SH-SY5Y (cell line): ENCODE measurements at regions not wholly inside any gene's neighbourhood (a gene's known extent, or its start where the extent isn't known, plus 50 kb on each side); places are given as distances from the start of the nearest gene placed in this dataset.

Experiments used
- GATA2 ChIP-seq: IDR thresholded peaks from 2 replicates; pipeline ENCODE4 v1.6.1; 2011; ENCODE audit warnings: mild to moderate bottlenecking, low read depth, low read length
- GATA3 ChIP-seq: IDR thresholded peaks from 2 replicates; pipeline ENCODE4 v1.6.1; 2011; ENCODE audit warnings: low read depth, mild to moderate bottlenecking, low read length, moderate library complexity

DNA sequence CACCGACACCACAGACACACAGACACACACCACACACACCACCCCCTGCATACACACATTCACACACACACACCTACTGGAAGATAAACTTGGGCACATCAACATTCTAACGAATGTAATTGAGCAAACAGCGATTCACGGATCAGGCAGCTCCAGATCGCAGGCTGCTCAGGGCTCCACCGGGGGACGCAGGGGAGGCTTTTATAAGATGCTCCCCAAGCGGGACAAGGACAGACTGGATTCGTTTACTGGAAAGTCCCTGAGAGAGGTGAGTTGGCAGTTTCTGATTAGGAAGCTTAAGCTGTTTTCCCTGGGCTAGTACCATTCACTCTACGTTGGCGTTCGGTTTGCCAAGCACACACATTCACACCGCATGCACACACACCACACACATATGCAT, 281.3 kb downstream of the IRF8 start:
- TF ChIP-seq GATA2 (no peak), GATA3 (no peak)
